ENCODE measurements at regions not wholly inside any gene's neighbourhood (a gene's known extent, or its start where the extent isn't known, plus 50 kb on each side); places are given as distances from the start of the nearest gene placed in this dataset.
A peak's percentile ranks its signal among the peaks of the same experiment; 100 is the strongest.
"Not testable (repeated sequence)": the region's sequence is repeated elsewhere in the genome, so short reads cannot be mapped to it uniquely, and the experiment has no call there.

DNA sequence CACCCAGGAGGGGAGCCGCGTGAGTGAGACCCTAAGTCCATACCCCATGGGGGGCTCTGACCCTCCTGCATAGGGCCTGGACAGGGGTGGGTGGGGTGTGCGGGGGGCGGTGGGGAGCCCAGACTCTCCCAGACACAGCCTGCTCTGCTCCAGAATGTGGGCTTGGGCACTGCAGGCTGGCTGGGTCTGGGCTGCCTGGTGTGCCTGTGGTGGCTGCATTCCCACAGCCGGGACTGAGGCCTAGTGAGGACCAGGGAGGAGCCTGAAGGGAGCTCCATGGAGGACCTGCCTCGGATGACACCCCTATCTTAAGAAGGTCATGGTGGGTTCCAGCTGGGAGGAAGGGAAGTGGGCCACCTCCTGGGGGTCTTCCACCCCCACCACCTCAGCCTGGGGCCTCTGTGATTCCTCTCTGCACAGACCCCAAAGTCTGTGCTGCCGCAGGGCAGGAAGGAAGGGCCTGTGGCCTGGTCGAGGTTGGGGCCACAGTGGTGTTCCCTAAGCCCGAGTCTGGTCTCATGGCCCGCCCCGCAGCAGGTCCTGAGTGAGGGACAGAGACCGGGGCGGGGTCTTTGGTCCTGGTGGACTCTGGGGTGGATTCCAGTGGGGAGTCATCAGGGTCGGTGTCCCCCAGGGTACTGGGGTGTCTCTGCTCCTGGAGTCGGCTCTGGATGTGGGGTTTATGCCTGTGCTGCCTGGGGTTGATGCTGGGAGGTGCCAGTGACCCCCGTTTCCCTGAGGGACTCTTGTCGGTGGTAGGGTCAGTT lies 392.3 kb downstream of the TMEM121 start:
- peak in 2 of 6 donors; percentile 38 to 46 for DNase-seq
- intact Hi-C loops (cut with DNase I) = no loop called here
- no peak for TF ChIP-seq CTCF (IDR thresholded peaks at IDR 0.05)

DNA sequence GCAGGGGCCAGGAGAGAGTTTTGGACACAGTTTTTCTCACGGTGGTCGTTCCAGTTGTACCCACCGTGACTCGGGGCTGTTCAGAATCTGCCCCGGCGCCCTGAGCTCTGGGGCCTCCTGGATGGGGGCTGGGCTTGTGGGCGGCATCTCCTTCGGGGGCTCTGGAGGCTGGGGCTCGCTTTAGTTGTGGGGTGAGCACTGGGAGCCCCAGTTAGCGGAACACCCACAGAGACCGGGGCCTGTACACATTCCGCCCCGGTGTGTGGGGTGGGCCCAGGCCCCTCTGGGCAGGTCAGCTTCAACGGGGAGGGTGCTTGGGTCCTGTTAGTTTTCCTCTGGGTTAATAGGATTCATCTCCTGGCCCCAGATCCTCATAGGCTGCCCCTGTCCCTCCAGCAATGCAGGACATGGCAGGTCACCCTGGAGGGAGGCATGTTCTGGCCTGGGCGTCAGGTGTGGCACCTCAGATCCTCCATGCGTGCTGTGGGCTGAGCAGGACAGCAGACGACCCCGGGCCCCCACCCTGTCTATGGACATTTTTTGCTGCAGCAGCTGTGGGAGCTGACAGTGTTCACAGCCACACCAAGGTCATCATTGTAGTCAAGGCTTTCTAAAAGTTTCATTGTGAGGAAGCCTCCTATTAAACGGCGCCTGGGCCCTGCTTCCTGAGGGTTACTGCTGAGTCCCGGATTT lies 393.2 kb downstream of the TMEM121 start:
- H3K36me3 ChIP-seq = no peaks in the 10 kb centered on the region
- no peaks in the 10 kb centered on the region for H3K27me3 ChIP-seq
- ATAC-seq (no peak), DNase-seq (peak in 2 of 6 donors; percentile 32 to 43), FAIRE-seq (no peak)
- intact Hi-C loops (cut with DNase I) = no loop called here
- no peak for TF ChIP-seq CTCF (IDR thresholded peaks at IDR 0.05)
- no peak overlapping the region for H3K4me3 ChIP-seq
- H3K9me3 ChIP-seq = no peaks in the 10 kb centered on the region
- no peaks in the 10 kb centered on the region for H3K4me1 ChIP-seq
- 74 to 79% methylated on average over 21 of the region's 21 CpGs for WGBS, 2 donors
- H3K27ac ChIP-seq = no peak overlapping the region

More for the DNA sequence above, 392.3 kb downstream of the TMEM121 start:
- Histone ChIP-seq H3K4me1 (no peaks in the 10 kb centered on the region), H3K27ac (no peak overlapping the region), H3K4me3 (no peak overlapping the region), H3K9me3 (no peaks in the 10 kb centered on the region), H3K36me3 (no peaks in the 10 kb centered on the region), H3K27me3 (no peaks in the 10 kb centered on the region)
- WGBS, 2 donors = 69 to 73% methylated on average over 17 of the region's 17 CpGs
- FAIRE-seq = no peak
- ATAC-seq = no peak

DNA sequence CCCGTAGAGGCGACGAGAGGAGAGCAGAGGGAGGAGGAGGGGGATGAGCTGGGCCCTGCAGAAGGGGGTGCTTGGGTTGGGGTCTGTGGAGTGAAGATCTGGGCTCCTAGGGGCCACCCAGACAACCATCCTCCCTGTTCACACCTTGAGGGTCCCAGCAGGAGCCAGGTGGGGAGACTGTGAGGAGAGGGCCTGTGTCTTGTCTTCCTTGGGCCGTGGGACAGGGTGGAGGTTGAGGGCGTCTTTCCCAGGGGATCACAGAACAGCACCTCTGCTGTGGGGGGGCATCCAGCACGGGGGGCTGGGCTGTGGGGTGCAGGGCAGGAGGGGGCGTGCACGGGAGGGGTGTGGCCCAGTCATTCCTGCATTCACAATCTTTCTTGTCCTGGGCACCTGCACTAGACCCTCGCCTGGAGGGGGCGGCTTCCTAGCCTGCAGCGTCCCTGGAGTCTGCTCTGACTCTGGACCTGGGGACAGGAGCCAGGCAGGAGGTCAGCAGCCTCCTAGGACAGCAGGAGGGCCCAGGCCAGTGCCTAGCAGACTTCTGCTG lies 393.8 kb downstream of the TMEM121 start:
- H3K36me3 ChIP-seq; FAIRE-seq; H3K27me3 ChIP-seq; ATAC-seq; H3K4me1 ChIP-seq; H3K27ac ChIP-seq; H3K9me3 ChIP-seq; intact Hi-C loops (cut with DNase I); H3K4me3 ChIP-seq: not testable (repeated sequence)
- peak in 2 of 6 donors; percentile 36 to 40 for DNase-seq
- 67 to 72% methylated on average over 9 to 11 of the region's 11 CpGs for WGBS, 2 donors

GRCh38 chr14:105920803-105921755 lies 394.7 kb downstream of the TMEM121 start:
- intact Hi-C loops (cut with DNase I); FAIRE-seq; H3K4me1 ChIP-seq; H3K27ac ChIP-seq; H3K36me3 ChIP-seq; ATAC-seq; H3K9me3 ChIP-seq; H3K4me3 ChIP-seq; H3K27me3 ChIP-seq: not testable (repeated sequence)
- 72 to 84% methylated on average over 23 to 24 of the region's 24 CpGs for WGBS, 2 donors
- peak in 2 of 6 donors; percentile 42 to 47 for DNase-seq

DNA sequence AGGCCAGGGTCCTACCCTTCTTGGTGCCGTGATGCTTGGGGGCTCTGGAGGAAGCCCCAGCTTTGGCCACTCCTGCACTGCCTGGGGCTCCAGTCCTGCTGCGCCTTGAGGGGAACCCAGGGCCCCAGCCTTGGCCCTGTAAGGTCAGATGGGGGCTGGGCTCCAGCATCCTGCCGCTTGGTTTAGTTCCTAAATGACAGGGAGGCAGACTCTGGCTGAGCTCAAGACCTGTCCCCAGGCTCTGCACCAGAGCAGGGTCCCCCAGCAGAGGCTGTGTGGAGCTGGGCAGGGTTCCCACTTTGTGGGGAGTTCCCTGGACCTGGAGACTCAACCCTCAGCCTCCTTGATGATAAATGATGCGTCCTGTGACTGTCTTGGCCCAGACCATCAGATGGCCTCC lies 395.4 kb downstream of the TMEM121 start:
- peak in 2 of 6 donors; percentile 21 to 35 for DNase-seq
- H3K4me3 ChIP-seq; H3K36me3 ChIP-seq; ATAC-seq; FAIRE-seq; H3K27ac ChIP-seq; H3K4me1 ChIP-seq; H3K9me3 ChIP-seq; intact Hi-C loops (cut with DNase I); H3K27me3 ChIP-seq: not testable (repeated sequence)
- 57 to 61% methylated on average over 4 of the region's 4 CpGs for WGBS, 2 donors

GRCh38 chr14:105923520-105924191 lies 397.3 kb downstream of the TMEM121 start:
- H3K27me3 ChIP-seq; H3K27ac ChIP-seq; DNase-seq; intact Hi-C loops (cut with DNase I); H3K4me1 ChIP-seq; H3K4me3 ChIP-seq; H3K9me3 ChIP-seq; FAIRE-seq; H3K36me3 ChIP-seq; ATAC-seq: not testable (repeated sequence)
- 3 to 8% methylated on average over 1 of the region's 1 CpG for WGBS, 2 donors
